ENCODE measurements at regions not wholly inside any gene's neighbourhood (a gene's known extent, or its start where the extent isn't known, plus 50 kb on each side); places are given as distances from the start of the nearest gene placed in this dataset.

DNA sequence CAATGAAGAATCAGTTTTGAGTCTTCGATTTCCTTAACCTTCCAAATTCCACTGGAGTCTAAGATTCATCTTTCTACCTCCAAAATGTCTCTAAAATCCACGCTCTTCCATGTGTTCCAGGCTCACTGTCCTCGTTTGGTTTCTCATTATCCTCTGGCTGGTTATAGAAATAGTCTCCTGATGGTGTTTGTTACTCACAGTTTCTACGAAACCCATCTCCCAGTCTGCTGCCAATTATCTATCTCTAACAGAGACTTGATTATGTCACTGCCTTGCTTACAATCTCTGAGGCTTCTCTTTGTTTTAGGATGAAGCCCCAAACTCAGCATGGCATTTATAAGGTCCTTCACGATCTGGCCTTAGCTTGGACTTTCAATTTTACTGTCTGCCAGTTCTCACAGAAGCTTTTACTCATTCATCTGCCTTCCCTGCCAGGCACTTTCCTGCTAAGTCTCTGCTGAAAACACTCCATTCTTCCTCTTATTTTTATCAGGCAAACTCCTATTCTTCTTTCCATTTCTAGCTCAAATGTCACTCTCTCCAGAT lies 339.6 kb upstream of the SGCD start:
- DNase-seq (ENCODE audit: low read depth), result no peak

DNA sequence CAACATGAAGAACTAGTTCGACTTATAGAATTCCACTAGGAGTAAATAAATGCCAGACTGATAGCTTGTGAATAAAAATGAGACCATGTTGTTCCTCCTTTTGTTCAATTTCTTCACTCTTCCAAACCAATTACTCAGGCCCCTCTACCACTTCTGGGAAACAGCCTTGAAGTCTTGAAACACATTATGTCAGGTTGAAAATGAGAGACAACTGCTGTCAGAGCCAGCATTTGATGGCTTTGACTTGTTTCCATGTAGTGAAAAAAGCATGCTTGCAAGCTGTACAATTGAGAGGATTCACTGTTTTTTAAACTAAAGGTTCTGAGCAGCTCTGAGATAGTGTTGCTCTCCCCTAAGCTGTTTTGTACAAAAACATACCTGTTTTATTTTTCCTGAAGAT lies 337.1 kb upstream of the SGCD start:
- no peak for DNase-seq (ENCODE audit: low read depth)

DNA sequence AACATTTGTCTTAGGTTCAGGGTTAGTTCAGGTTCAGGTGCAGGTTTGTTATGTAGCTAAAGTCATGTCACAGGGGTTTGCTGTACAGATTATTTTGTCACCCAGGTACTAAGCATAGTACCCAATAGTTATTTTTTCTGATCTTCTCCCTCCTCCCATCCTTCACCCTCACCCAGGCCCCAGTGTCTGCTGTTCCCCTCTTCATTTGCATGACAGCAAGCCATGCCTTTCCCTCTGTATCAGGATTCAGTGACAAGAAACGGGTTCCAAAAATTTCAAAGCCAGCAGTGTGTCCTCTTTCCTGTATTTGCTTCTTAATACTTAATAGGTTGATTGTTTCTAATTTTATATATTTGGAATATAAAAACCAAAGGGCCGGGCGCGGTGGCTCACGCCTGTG lies 330.8 kb upstream of the SGCD start:
- DNase-seq (ENCODE audit: low read depth), result no peak

DNA sequence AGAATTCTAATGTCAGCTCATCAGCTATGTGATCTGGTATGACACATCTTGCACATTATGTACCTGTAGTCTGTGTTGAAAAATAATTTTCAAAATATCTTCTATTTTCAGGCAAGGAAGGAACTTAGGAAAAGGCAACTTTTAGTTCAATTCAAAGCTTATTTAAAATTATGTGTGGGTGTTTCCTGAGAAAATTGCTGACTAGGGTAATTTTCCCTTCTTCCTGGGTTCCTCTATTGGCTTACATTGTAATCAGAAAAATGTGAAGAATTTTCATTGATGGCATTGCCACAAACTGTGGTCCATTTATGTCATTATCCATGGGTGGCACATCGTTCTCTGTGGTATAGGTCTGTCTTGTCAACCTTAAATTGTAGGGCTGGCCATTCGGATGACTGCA lies 328.7 kb upstream of the SGCD start:
- no peak for DNase-seq (ENCODE audit: low read depth)

DNA sequence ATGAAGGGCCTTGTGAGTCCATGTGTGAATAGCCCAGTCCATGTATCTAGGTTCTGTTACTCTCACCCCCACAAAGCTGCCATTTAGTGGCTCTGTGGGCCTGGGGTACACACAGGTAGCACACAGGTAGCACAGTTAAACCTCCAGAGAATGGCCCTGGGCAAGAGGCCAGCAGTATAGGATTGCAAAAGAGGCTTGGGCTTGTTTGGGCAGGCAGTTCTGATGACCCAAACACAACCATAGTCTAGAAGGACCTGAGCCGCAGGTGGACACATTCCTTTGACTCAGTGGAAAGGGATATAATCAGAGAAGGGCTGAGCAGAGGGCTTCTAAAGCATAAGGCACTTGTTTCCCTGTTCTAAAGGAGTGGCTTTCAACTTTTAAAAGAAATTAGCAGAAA lies 326.8 kb upstream of the SGCD start:
- DNase-seq (ENCODE audit: low read depth), result no peak

DNA sequence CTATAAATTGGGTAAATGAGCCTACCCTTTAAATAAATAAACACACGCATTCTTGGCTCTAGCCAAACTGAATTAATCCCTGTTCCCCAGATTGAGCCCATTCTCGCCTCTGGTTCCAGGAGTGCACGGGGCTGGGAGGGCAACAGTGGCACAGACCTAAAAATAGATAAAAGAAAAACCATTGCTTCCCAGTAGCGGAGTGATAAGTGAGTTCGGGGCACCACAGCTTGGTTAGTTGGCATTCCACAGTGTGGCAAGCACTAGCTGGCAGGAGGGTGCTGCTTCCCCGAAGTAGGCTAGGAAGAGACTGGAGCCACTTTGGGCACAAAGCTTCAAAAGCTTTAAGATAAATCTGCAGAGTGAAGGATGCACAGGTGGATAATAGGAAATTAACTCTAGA lies 322.2 kb upstream of the SGCD start:
- no peak for DNase-seq (ENCODE audit: low read depth)

DNA sequence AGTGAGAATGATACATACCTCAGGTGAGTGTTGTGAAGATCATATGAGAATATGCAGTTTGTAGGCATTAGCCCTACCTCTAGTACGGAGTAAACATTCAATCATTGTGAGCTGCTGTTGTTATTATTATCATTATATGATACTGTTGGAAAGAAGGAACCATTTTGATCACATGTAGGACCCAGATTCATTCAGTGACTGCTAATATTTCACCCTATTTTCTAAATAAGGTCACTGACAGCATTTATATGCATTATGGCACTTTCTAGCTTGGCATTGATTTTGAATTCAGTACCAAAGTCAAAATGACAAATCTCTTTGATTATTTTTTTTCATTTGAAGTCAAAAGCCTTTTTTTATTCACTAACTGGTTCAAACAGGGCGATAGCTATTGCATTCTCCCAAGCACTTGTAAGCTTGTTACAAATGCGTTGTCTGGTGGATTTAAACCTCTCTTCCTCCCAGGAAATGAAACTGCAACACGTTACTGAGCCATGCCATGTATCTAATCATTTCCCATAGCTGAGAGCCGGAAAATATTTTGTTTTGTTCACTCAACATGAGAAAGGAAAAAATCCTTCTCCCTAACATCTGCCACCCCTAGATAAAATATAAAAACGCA lies 320.8 kb upstream of the SGCD start:
- no peak for DNase-seq (ENCODE audit: low read depth)

DNA sequence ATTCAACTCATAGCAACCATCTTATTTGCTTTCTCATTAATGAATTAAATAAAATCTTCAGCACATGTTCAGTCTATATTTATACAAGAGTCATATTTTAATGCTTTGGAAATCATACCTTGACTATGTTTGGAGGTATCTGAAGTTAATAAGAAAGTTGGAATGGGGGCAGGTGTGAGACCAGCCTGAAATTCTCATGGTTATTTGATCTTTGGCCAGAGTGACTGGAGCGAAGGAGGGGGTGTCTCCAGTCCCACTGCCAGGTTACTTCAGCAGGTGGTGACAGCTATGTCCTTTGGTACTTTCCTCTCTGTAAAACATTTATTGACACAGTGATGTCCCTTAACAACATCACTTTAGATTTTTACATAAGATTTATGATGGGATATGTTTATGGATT lies 318.1 kb upstream of the SGCD start:
- DNase-seq (ENCODE audit: low read depth), result no peak

DNA sequence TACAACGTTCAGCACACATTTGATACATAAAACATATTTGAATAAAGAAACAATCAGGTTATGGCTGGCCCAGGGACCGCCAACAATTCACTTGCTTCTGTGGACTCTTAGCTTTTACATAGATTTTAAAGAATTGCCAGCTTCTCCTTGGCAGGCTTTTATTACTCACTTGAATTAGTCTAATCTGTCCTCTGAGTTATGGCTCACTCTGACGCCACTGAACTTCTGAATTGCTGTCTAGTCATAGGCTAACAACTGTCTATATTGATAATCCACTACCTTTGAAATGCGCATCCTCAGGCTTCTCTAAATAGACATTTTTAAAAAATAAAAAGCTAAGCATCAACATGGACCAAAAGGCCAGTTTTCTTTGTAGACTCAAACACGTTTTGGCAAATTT lies 317.4 kb upstream of the SGCD start:
- no peak for DNase-seq (ENCODE audit: low read depth)

DNA sequence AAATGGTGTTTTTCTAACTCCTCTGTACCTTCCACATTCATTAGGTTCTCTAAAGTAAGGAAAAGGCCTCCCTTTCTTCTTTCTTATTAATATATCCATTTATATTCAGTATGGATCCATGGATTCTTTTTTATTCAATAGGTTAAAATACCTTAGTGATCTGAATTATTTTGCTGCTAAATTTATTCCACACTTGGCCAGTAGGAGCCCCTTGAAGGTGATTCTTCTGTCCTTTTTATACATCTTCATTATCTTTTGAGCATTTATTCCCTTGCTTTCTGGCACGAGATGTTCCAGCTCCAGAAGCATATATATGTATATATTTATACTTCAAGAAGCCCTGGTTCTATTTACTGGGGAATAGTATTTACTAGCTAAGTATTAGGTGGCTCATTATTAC lies 311.8 kb upstream of the SGCD start:
- no peak for DNase-seq (ENCODE audit: low read depth)

DNA sequence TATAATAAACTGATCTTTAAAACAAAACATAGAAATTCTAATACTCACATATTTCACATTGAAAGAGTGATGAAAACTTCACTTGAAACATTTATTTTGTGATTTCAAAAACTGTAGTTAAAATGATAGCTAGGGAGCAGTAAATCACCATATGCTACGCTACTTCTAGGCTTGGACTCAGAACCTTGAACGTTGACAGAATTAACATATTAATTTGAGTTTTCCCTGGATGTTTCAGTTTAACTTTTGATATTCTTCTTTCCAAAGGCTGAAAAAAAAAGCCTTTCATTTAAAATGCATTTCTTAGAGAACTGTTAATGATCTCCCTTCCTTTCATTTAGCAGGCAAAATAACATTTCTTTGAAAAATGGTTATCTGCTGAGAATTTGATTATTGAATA lies 307.8 kb upstream of the SGCD start:
- DNase-seq (ENCODE audit: low read depth), result no peak

DNA sequence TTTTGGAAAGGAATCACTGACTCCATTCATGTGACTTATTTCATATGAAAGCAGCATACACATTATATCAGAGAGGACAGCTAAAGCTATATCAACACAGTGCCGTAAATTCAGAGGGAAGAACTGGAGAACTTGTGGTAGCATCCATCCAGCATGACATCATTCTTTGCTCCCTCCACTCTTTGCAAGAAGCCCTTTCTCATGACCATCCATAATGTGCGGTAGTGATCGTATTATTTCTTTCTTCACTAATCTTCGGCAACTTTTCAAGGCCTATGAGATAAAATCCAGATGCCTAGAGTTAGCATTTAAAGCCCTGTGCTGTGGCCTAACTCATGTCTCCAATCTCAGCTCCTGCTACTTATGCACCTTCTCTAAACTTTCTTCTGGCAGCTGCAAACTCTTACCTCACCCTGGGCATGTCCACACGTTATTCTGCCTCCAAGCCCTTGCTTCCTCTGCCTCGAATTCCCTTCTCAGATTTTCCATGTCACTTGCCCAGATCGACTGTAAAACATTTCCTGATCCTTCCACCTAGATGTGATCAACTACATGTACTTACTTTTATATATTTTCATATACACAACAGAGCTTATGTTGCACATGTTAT lies 307.3 kb upstream of the SGCD start:
- DNase-seq (ENCODE audit: low read depth), result no peak

DNA sequence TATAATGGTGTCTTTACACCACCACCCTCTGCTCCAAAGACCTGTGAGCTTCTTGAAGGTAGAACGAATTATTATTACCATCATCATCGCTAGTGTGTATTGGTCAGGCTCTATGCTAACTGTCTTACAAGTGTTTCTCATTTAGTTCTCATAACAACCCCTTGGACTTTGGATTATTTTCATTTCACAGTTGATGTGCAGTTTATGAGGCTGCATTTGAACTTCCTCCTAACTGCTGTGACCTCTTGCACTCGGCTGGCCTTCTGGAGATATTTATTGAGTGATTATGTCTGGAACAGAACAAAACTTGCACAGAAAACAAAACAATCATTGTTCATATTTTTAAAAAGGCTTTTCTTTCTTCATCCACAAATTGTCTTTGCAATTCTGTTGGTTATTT lies 306.3 kb upstream of the SGCD start:
- DNase-seq (ENCODE audit: low read depth), result no peak

DNA sequence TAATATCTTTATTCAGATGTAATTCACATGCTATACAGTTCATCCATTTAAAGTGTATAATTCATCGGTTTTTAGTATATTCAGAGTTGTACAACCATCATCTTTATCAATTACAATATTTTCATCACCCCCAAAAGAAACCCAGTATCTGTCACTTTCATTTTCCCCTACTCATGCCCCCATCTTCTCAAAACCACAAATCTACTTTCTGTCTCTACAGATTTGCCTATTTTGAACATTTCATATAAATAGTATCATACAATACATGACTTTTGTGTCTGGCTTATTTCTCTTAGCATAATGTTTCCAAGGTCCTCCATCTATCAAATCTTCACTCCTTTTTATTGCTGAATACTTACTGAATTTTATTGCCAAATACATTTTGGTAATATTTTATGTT lies 305.1 kb upstream of the SGCD start:
- DNase-seq (ENCODE audit: low read depth), result no peak

DNA sequence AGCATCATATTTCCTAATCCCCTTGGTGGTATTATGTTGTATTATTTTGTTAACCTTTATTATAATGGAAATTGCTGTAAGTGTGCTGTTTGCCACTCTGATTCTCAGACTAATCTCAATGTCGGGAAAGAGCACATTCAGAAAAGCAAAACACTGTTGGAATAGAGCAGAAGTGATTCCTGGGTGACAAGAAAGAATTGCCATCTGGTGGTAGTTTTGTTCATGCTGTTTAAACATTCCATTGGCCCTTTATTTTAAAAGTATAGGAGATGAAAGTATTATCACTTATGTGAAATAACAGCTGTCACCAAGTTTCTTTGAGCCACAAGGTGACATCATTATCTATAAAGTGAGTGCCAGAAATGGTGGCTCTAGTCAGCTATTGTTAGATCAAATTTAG lies 301.3 kb upstream of the SGCD start:
- no peak for DNase-seq (ENCODE audit: low read depth)

DNA sequence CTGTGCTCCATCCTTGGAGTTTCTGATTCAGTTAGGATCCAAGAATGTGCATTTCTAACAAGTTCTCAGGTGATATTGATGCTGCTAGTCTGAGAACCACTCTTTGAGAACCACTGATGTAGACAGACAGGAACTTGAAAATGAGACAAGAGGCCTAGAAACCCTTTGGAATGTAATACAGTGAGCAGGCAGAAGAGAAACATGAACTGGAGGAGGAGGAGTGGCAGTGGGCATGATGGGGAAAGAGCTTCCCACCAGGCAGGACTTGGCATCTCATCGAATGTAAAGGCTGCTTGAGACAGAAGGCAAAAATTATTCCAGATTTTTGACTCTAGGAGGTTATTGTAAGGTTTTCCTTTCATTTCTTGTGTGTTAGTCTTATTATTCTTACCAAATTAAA lies 295.8 kb upstream of the SGCD start:
- DNase-seq (ENCODE audit: low read depth), result no peak

DNA sequence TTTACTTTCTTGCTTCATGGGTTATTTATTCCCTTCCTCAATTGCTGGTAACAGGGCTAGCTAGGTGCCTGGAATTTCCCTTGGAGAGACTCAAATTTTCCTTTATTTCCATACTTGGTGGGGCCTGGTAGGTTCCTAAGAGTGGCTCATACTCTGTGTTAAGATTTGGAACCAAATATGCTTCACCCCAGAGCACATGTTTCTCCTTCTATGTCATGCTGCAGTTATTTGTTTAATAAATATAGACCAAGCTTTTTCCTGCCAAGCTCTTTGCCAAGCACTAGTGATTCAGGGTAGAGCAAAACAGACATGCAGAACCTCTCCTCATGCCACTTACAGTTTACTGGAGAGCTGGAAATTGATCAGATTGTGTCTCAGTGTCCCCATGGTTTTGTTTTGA lies 290.3 kb upstream of the SGCD start:
- no peak for DNase-seq (ENCODE audit: low read depth)

DNA sequence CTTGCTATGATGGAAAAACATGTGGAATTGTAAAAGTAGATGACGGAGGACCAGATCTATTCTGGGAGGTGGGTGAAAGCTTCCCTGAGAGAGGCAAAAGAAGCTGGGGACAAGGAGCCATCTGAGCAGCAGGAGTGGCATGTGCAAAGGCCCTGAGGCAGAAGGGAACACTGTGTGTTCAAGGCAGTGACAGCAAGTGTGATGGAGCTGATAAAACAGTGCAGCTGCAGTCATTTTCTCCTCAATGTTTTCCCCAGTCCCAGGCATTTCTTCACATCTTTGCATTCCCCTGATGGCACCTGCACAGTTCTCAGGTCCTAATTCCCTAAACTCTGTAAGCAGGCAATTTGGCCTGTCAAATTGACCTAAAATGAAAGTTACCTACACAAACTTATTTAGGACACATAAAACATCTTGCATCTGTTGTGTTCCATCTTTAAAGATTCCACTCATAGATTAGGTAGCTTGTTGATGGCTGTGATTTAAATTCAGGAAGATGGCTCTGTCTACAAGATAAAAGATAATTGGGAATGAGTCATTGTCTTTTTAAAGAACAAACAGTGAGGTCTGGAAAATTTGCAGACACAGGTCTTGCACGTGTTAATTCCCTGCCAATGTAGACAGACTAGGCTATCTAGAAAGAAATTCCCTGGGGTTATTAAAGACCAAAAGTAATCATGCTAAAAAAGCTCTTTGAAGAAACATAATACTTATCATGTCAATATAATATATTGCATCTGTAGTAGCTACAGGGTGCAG lies 289.6 kb upstream of the SGCD start:
- DNase-seq (ENCODE audit: low read depth), result no peak

DNA sequence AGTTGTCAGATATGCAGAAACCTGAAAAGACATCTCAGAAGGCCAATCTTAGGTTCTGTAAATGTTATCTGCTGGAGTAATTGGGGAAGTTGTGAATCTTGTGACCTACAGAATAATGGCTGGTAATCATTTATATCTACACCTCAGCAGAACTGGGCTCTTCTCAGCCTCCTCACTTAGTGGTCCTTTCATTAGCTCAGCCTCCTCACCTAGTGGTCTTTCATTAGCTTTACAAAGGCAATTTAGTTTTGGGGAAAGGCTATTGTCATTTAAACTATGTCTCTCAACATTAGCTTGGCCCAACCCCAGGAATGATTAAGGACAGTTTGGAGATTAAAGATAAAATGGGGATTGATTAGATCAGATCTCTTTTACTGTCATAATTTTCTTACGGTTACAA lies 284.2 kb upstream of the SGCD start:
- DNase-seq (ENCODE audit: low read depth), result no peak

DNA sequence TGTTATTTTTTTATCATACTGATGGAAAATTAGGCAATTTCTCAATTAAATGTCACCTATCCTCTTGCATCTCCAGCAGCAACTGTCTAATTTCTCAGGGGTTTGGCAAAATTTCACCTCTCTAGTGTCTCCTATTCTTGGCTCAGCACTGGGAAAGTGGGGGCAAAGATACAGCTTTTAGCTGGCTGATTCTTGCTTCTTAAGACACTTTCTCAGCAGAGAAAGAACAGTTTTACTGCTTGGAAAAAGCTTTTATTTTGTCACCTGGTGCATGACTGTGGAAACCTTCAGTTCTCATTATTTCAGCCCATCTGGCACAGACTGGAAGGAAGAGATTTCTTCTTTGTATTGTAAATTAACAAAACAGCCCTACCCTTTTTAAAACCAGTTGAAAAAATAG lies 283.6 kb upstream of the SGCD start:
- DNase-seq (ENCODE audit: low read depth), result no peak

DNA sequence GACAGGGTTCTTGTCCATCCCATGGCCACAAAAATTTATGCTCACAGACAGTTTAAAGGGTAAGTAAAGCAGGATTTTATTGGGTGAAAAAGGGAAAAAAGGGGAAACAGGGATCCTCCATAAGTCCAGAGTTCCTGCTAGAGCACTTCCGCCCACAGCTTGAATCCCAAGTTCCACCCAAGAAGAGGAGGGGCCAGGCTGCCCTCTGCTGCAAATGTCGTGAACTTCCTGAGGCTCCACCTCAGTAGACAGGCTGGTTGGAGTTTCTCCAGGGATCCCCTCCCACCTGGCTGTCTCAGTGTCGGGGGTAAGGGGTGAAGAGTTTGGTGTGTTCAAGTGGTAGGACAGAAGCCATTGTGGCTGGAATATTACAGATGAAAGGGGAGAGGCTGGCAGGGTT lies 275.0 kb upstream of the SGCD start:
- no peak for DNase-seq (ENCODE audit: low read depth)

DNA sequence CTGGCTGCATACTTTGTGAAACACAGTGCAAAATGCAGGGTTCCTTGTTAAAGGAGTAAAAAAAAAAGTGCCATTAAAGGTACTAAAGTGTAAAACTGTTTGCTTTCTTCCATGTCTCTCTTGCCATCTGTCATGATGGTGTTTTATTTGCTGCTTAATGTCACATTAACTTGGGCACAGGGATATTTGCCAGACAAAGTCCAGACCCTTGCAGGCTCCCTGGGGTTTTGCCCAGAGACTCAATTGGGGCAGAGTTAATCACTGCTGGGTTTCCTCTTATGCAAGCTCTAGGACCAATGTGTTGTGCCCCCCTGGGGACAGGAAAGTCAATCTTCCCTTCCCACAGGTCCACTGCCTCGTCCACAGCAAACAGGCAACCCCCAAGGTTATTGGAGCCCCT lies 274.3 kb upstream of the SGCD start:
- no peak for DNase-seq (ENCODE audit: low read depth)

DNA sequence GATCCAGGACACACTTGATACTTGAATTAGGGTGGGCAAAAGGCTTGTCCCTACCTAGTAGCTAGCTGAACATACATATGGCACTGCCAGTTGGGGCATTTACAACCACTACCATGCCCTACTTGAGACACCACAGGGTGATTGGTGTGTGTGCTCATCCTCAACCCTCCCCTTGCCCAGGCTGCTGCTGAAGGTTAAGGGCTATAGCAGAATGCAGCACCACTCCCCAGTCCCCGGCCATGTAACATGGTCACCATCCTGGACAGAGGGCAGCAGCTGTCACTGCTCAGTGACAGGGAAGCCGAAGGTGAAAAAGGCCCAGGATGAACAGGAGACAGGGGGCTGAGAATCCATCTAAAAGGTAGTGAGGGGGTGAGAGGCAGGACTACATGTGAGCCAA lies 273.9 kb upstream of the SGCD start:
- no peak for DNase-seq (ENCODE audit: low read depth)

DNA sequence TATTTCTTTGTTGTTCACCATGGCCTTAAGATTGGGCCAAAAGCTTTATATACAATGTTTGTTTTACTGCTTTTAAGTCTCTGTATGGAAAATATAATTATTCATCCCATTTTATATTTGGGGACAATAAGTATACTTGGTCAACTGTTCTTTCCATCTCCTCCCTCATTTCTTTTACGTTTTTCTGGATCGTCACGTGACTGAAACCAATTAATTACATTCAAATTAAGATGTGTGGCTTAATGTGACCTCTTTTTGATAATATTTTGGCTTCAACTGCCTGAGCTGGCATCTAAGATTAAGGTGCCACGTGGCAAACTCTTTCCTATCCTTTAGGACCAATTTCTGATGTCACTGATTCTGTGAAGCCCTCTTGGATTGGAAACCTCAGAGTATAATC lies 250.1 kb upstream of the SGCD start:
- no peak for DNase-seq (ENCODE audit: low read depth)
